Esophagus squamous epithelium (tissue), 5 donors: ENCODE measurements at regions not wholly inside any gene's neighbourhood (a gene's known extent, or its start where the extent isn't known, plus 50 kb on each side); places are given as distances from the start of the nearest gene placed in this dataset.

Experiments
- DNase-seq: peaks from one replicate; lab custom pipeline; 2025; lab: John Stamatoyannopoulos, UW
- H3K27ac ChIP-seq, 4 donors: fragments of 200-600 bp; sonication (generic); one replicate each; pipeline ENCODE4 v1.5.1; 2016 to 2019; ENCODE audit warnings: mild to moderate bottlenecking in 1 of 4
- H3K27me3 ChIP-seq, 4 donors: fragments of 200-600 bp; sonication (generic); 1 replicate in 3 of 4; 2 replicates in 1 of 4; pipeline versions ENCODE4 v1.5.1 to v1.6.0; 2017 to 2021; ENCODE audit warnings: antibody characterized with exemption in 1 of 4
- H3K36me3 ChIP-seq, 3 donors: fragments of 200-600 bp; sonication (generic); one replicate each; pipeline ENCODE4 v1.5.1; 2016 to 2019
- H3K4me1 ChIP-seq, 3 donors: fragments of 200-600 bp; sonication (generic); one replicate each; pipeline ENCODE4 v1.5.1; 2017 to 2019
- H3K4me3 ChIP-seq, 4 donors: fragments of 200-600 bp; sonication (generic); 1 replicate in 3 of 4; 2 replicates in 1 of 4; pipeline ENCODE4 v1.5.1; 2016 to 2019; ENCODE audit warnings: mild to moderate bottlenecking in 2 of 4, moderate library complexity in 1 of 4
- H3K9me3 ChIP-seq, 3 donors: fragments of 200-600 bp; sonication (generic); one replicate each; pipeline ENCODE4 v1.5.1; 2016 to 2019
- POLR2A ChIP-seq, 4 donors: fragments of 450-650 bp; IDR thresholded peaks; one replicate each; pipeline ENCODE4 v1.6.1; 2017; ENCODE audit warnings: antibody characterized with exemption in 4 of 4, mild to moderate bottlenecking in 4 of 4, moderate library complexity in 3 of 4
- WGBS, 2 donors: methylation state at CpG; one replicate each; pipeline ENCODE4 v1.1.5; 2018; 5-methylcytosine and 5-hydroxymethylcytosine counted together
- intact Hi-C: fragments of 100-400 bp; cut with DNase I; formaldehyde crosslinking; loops from one replicate; pipeline ENCODE4 v1.15.0; 2022
- TF ChIP-seq, protein P1 (sequence below), 6 experiments: fragments of 450-650 bp in 4 of 6; fragments of 200-600 bp in 2 of 6; sonication (generic) in 2 of 6; IDR thresholded peaks; one replicate each; pipeline ENCODE4 v1.5.1; 2016 to 2019; ENCODE audit warnings: antibody characterized with exemption in 6 of 6, mild to moderate bottlenecking in 4 of 6, moderate library complexity in 4 of 6
- donor health status: DM: yes; HTN: yes; CAD: no.

DNA sequence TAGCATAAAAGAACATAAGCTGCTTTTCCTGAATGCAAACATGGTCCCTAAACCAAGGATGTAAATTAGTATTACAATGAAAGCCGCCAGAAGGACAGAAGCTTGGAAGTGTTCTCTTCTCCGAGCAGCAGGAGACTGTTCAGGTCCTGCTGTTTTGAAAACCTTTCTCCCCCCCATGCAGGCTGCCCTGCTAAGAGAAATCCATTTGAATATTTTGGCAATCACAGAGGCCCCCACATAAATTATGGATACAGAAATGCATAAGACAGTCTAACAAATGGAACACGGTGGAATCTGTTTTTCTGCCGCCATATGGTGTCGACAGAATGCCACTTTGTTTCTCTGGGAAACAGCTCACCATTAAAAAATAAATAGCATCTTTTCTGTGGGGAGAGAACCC lies 600.4 kb upstream of the KLHL29 start:
- Histone ChIP-seq H3K27me3 (no peaks in the 10 kb centered on the region), H3K9me3 (no peaks in the 10 kb centered on the region), H3K4me1 (no peaks in the 10 kb centered on the region), H3K27ac (no peak overlapping the region), H3K4me3 (no peak overlapping the region), H3K36me3 (no peaks in the 10 kb centered on the region)
- no peak for TF ChIP-seq POLR2A (IDR thresholded peaks at IDR 0.05)
- TF ChIP-seq, protein P1, sequence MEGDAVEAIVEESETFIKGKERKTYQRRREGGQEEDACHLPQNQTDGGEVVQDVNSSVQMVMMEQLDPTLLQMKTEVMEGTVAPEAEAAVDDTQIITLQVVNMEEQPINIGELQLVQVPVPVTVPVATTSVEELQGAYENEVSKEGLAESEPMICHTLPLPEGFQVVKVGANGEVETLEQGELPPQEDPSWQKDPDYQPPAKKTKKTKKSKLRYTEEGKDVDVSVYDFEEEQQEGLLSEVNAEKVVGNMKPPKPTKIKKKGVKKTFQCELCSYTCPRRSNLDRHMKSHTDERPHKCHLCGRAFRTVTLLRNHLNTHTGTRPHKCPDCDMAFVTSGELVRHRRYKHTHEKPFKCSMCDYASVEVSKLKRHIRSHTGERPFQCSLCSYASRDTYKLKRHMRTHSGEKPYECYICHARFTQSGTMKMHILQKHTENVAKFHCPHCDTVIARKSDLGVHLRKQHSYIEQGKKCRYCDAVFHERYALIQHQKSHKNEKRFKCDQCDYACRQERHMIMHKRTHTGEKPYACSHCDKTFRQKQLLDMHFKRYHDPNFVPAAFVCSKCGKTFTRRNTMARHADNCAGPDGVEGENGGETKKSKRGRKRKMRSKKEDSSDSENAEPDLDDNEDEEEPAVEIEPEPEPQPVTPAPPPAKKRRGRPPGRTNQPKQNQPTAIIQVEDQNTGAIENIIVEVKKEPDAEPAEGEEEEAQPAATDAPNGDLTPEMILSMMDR (IDR thresholded peaks at IDR 0.05), result no peak
- intact Hi-C loops, result no loop called here
- DNase-seq, result no peak
- WGBS, 2 donors, result 76 to 79% methylated on average over 5 of the region's 5 CpGs

DNA sequence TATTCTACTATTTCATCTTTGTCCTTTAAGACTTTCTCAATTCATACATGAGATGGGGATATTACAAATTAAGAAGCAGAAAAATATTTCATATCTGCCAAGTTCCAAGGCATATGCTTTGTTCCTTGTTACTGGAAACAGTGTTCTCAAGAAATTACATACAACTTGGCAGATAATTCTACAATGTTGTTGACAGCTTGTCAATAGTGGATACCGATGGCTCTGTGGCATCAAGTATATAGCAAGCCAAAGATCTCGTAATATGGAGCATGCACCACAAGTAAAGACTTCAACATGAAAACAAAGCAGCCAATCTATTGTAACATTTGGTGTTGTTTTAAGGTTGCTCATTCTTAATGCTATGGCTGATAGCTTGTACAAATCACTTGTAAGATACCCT lies 598.2 kb upstream of the KLHL29 start:
- Histone ChIP-seq H3K4me1 (no peaks in the 10 kb centered on the region), H3K9me3 (no peaks in the 10 kb centered on the region), H3K27ac (no peak overlapping the region), H3K36me3 (no peaks in the 10 kb centered on the region), H3K27me3 (no peaks in the 10 kb centered on the region), H3K4me3 (no peak overlapping the region)
- intact Hi-C loops, result no loop called here
- WGBS, 2 donors, result 77 to 83% methylated on average over 2 of the region's 2 CpGs
- DNase-seq, result no peak
- TF ChIP-seq POLR2A (IDR thresholded peaks at IDR 0.05), result no peak
- TF ChIP-seq, protein P1 (IDR thresholded peaks at IDR 0.05), result no peak

DNA sequence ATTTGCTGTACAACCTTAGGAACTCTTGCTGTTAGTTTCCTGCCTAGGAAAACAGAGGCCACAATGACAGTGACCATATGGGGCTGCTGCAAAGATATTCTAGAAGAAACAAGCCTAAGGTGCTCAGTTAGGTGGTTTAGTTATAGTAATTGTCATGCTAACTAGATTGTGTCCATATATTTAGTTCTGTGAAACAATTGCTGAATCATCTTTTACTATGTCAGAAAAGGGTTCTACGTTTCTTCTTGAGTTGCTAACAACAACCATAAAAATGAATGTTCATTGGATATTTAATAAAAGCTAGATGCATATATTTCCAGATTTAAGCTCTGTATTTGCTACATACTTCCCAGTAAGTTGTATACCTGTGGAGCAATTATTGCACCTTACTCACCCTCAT lies 597.2 kb upstream of the KLHL29 start:
- no peak overlapping the region for H3K4me3 ChIP-seq
- H3K27me3 ChIP-seq, result no peaks in the 10 kb centered on the region
- intact Hi-C loops, result no loop called here
- no peaks in the 10 kb centered on the region for H3K4me1 ChIP-seq
- no peaks in the 10 kb centered on the region for H3K36me3 ChIP-seq
- DNase-seq, result no peak
- WGBS, 2 donors, result 20 to 59% methylated on average over 1 of the region's 1 CpG
- no peak for TF ChIP-seq POLR2A (IDR thresholded peaks at IDR 0.05)
- TF ChIP-seq, protein P1 (IDR thresholded peaks at IDR 0.05), result no peak
- no peak overlapping the region for H3K27ac ChIP-seq
- H3K9me3 ChIP-seq, result no peaks in the 10 kb centered on the region

DNA sequence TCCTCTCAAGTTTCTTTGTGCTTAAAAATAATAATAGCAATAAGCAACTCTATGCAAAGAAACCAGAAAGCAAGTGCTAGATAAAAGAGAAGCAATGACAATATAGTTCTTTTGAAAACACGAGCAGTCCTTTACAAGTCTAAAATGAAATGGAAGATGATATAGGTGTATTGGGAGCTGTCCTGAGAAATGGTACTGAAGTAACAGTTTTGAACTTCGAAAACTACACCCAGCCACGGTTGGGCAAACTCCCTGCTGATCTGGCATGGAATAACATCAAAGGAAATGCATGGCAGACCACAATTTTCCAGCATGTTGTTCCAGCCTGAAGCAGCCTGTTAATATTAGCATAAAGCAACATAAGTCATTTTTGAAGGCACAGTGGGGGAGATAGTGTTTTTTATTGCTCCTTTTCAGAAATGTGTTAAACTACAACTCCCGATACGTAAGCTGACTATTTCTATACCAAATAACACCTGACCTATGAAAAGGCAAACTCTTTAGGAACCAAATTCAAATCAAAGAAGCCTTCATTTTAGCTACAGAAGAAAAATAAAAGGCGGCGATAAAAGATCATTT lies 596.1 kb upstream of the KLHL29 start:
- no peaks in the 10 kb centered on the region for H3K36me3 ChIP-seq
- intact Hi-C loops, result no loop called here
- no peaks in the 10 kb centered on the region for H3K27me3 ChIP-seq
- no peak for DNase-seq
- WGBS, 2 donors, result 65 to 73% methylated on average over 7 of the region's 7 CpGs
- H3K4me1 ChIP-seq, result no peaks in the 10 kb centered on the region
- H3K4me3 ChIP-seq, result no peak overlapping the region
- TF ChIP-seq, protein P1 (IDR thresholded peaks at IDR 0.05), result no peak
- TF ChIP-seq POLR2A (IDR thresholded peaks at IDR 0.05), result no peak
- no peaks in the 10 kb centered on the region for H3K9me3 ChIP-seq
- H3K27ac ChIP-seq, result no peak overlapping the region

DNA sequence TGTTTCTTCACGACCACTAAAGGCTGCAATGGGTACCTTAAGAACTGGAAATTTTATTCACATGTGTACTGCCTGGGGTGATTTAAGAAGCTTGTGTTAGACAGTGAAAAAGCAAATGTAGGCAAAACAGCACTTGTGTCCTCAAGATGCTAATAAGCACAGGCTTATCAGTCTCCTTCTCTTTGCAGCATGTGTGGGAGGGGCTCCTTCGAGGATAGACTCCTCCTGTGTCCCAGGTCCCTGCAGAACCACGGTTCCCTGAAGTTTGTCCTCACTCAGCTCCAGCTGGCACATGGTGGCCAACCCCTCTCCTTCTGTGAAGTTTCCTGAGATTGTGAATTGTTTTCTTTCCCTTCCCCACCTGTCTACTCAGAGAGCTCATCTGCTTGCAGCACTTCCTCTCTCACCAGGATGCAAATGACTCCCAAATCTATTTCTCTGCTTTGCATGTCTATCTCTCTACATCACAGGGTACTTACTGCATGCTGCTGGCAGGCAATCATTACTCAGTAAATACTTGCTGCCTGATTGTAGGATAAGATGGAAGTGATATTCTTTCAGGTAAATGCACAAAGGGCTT lies 589.6 kb upstream of the KLHL29 start:
- Histone ChIP-seq H3K4me3 (no peak overlapping the region), H3K4me1 (no peaks in the 10 kb centered on the region), H3K27ac (no peak overlapping the region), H3K9me3 (no peaks in the 10 kb centered on the region), H3K27me3 (no peaks in the 10 kb centered on the region), H3K36me3 (no peaks in the 10 kb centered on the region)
- TF ChIP-seq, protein P1 (IDR thresholded peaks at IDR 0.05), result no peak
- no peak for TF ChIP-seq POLR2A (IDR thresholded peaks at IDR 0.05)
- DNase-seq, result no peak
- intact Hi-C loops, result no loop called here
- 34 to 45% methylated on average over 3 of the region's 3 CpGs for WGBS, 2 donors
